Mesenchymal stem cell (in vitro differentiated cells and primary cell): ENCODE measurements at regions not wholly inside any gene's neighbourhood (a gene's known extent, or its start where the extent isn't known, plus 50 kb on each side); places are given as distances from the start of the nearest gene placed in this dataset.
A peak's percentile ranks its signal among the peaks of the same experiment; 100 is the strongest.

Experiments used
- DNase-seq: peaks from one replicate; pipeline ENCODE4 v3.0.0-alpha.2; 2013
- H2AFZ ChIP-seq: one replicate; pipeline ENCODE4 v1.6.1; 2013; ENCODE audit warnings: low read depth, mild to moderate bottlenecking, control low read depth, inconsistent platforms, low read length, moderate library complexity
- H2AK5ac ChIP-seq: 2 replicates; pipeline ENCODE4 v1.6.1; 2013; ENCODE audit warnings: low read length, moderate library complexity, mild to moderate bottlenecking, inconsistent platforms; ENCODE audit not compliant: severe bottlenecking
- H2BK120ac ChIP-seq: one replicate; pipeline ENCODE4 v1.6.1; 2013; ENCODE audit warnings: low read depth, mild to moderate bottlenecking, inconsistent platforms, low read length, moderate library complexity
- H2BK12ac ChIP-seq, 2 experiments: one replicate each; pipeline ENCODE4 v1.6.1; 2013; ENCODE audit warnings: inconsistent platforms in 2 of 2, low read length in 2 of 2, mild to moderate bottlenecking in 2 of 2, moderate library complexity in 2 of 2, control low read depth in 1 of 2
- H2BK15ac ChIP-seq: one replicate; pipeline ENCODE4 v1.6.1; 2013; ENCODE audit warnings: mild to moderate bottlenecking, low read depth, inconsistent platforms; ENCODE audit not compliant: poor library complexity, severe bottlenecking
- H2BK5ac ChIP-seq: 2 replicates; pipeline ENCODE4 v1.6.1; 2013; ENCODE audit warnings: low read depth, mild to moderate bottlenecking, low read length, control low read depth, inconsistent platforms; ENCODE audit not compliant: poor library complexity, severe bottlenecking
- H3K14ac ChIP-seq, 2 experiments: one replicate each; pipeline ENCODE4 v1.6.1; 2013; ENCODE audit warnings: inconsistent platforms in 2 of 2, low read length in 2 of 2, control low read depth in 1 of 2, mild to moderate bottlenecking in 1 of 2, moderate library complexity in 1 of 2
- H3K18ac ChIP-seq, 2 experiments: one replicate each; pipeline ENCODE4 v1.6.1; 2013; ENCODE audit warnings: inconsistent platforms in 2 of 2, low read length in 2 of 2, control low read depth in 1 of 2, low read depth in 1 of 2, mild to moderate bottlenecking in 1 of 2
- H3K23ac ChIP-seq, 2 experiments: one replicate each; pipeline ENCODE4 v1.6.1; 2013; ENCODE audit warnings: inconsistent platforms in 2 of 2, low read length in 2 of 2, mild to moderate bottlenecking in 2 of 2, moderate library complexity in 2 of 2, control low read depth in 1 of 2
- H3K27ac ChIP-seq: 2 replicates; pipeline ENCODE4 v1.5.1; 2013; ENCODE audit warnings: mild to moderate bottlenecking, moderate library complexity, low read length, control low read depth, inconsistent platforms; ENCODE audit not compliant: poor library complexity, severe bottlenecking
- H3K27me3 ChIP-seq, 2 experiments: 2 replicates each; pipeline versions ENCODE4 v1.6.1 to v1.7.0; 2013; ENCODE audit warnings: low read length in 2 of 2, mild to moderate bottlenecking in 2 of 2, moderate library complexity in 2 of 2, control low read depth in 1 of 2, inconsistent platforms in 1 of 2; ENCODE audit not compliant: control insufficient read depth in 1 of 2, insufficient read depth in 1 of 2
- H3K36me3 ChIP-seq, 2 experiments: 2 replicates each; pipeline versions ENCODE4 v1.6.1 to v1.7.0; 2013; ENCODE audit warnings: low read length in 2 of 2, control low read depth in 1 of 2, inconsistent platforms in 1 of 2, low read depth in 1 of 2, mild to moderate bottlenecking in 1 of 2; ENCODE audit not compliant: insufficient read depth in 2 of 2, control insufficient read depth in 1 of 2
- H3K4ac ChIP-seq, 2 experiments: one replicate each; pipeline ENCODE4 v1.6.1; 2013; ENCODE audit warnings: inconsistent platforms in 2 of 2, low read length in 2 of 2, mild to moderate bottlenecking in 2 of 2, moderate library complexity in 2 of 2, control low read depth in 1 of 2, low read depth in 1 of 2
- H3K4me1 ChIP-seq: 2 replicates; pipeline ENCODE4 v1.6.1; 2013; ENCODE audit warnings: low read depth, low read length, control low read depth; ENCODE audit not compliant: control insufficient read depth, insufficient read depth
- H3K4me2 ChIP-seq: 2 replicates; pipeline ENCODE4 v1.6.1; 2013; ENCODE audit warnings: low read length, mild to moderate bottlenecking, inconsistent platforms; ENCODE audit not compliant: poor library complexity, severe bottlenecking
- H3K4me3 ChIP-seq, 2 experiments: 2 replicates each; pipeline versions ENCODE4 v1.5.1 to v1.7.0; 2013; ENCODE audit warnings: low read length in 2 of 2, mild to moderate bottlenecking in 2 of 2, control low read depth in 1 of 2, low read depth in 1 of 2; ENCODE audit not compliant: insufficient read depth in 1 of 2
- H3K79me1 ChIP-seq: replicated peaks from 2 replicates; pipeline ENCODE4 v1.6.1; 2013; ENCODE audit warnings: mild to moderate bottlenecking, control low read depth, low read length, inconsistent platforms; ENCODE audit not compliant: poor library complexity, severe bottlenecking
- H3K9ac ChIP-seq: 2 replicates; pipeline ENCODE4 v1.7.0; 2013; ENCODE audit warnings: mild to moderate bottlenecking, low read length, moderate library complexity
- H3K9me3 ChIP-seq: 2 replicates; pipeline ENCODE4 v1.7.0; 2013; ENCODE audit warnings: mild to moderate bottlenecking, low read length; ENCODE audit not compliant: control insufficient read depth
- H4K8ac ChIP-seq: one replicate; pipeline ENCODE4 v1.6.1; 2013; ENCODE audit warnings: inconsistent platforms, mild to moderate bottlenecking, low read length, moderate library complexity
- H4K91ac ChIP-seq: one replicate; pipeline ENCODE4 v1.6.1; 2013; ENCODE audit warnings: mild to moderate bottlenecking, low read length, inconsistent platforms
- WGBS: methylation state at CpG from one replicate; pipeline ENCODE4 v1.1.7; 2013; ENCODE audit warnings: mixed read lengths; 5-methylcytosine and 5-hydroxymethylcytosine counted together

DNA sequence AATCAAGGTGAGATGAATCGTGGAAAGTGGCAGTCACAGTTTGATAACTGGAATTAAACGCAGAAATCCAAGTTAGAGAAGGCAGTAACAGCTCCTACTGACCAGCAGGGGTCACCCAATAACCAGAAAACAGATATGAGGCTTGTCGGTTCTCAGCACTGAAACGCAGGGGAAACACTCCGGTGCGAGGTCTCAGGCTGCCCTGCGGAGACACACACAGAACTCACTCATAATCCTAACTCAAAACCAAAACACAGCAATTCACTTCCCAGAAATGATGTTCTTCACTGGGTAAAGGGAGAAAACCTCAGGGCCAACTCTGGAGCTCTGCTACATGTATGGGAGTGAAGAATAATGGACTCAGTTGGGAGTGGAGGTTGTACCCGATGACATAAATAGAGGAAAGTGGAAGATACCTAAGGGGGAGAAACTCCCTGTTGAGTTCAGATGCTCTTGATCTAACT lies 384.4 kb downstream of the RAPGEF2 start:
- Histone ChIP-seq H3K9me3 (peaks cover 8% of the 10 kb centered on the region), H3K4me1 (no peaks in the 10 kb centered on the region), H3K27ac (no peak overlapping the region), H3K4ac (no peak overlapping the region), H4K8ac (no peak overlapping the region), H4K91ac (no peak overlapping the region), H3K23ac (no peak overlapping the region), H2BK12ac (no peak overlapping the region), H3K79me1 (no peaks in the 10 kb centered on the region), H3K9ac (peak overlapping the region; percentile 42), H3K4me3 (peak overlapping the region in 1 of 2 experiments; percentile 57), H2AK5ac (no peak overlapping the region), H3K36me3 (no peaks in the 10 kb centered on the region), H2BK5ac (no peak overlapping the region), H3K14ac (no peak overlapping the region), H3K4me2 (peak overlapping the region; percentile 24), H2BK120ac (no peak overlapping the region), H2BK15ac (no peak overlapping the region), H3K27me3 (peaks cover 0 to 6% of the 10 kb centered on the region in 2 experiments), H3K18ac (no peak overlapping the region), H2AFZ (no peak overlapping the region)
- 14% methylated on average over 8 of the region's 8 CpGs for WGBS
- peak; percentile 80 for DNase-seq

DNA sequence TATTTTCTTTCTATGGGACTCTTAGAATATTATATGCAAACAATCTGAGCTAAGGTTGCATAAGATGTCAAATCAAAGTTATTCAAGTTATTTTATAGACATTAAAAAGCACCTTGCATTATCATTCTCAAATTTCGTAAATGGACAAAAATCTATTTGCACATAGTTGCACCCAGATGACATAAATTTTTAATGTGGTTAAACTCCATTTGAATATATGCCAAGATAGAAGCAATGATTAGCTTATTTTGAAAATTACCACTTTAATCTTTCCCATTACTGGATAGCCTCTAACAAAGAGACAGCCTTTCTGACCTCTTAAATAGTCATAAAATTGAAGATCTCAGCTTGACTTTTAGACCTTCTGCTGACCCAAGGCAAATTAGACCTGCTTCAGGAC lies 386.8 kb downstream of the RAPGEF2 start:
- H2BK12ac ChIP-seq, result no peak overlapping the region
- no peak overlapping the region for H3K4me3 ChIP-seq
- H3K27ac ChIP-seq, result no peak overlapping the region
- H3K4ac ChIP-seq, result no peak overlapping the region
- H2AFZ ChIP-seq, result no peak overlapping the region
- no CpG with 5 or more reads among the region's 1 CpG for WGBS
- no peak overlapping the region for H2BK15ac ChIP-seq
- H4K91ac ChIP-seq, result no peak overlapping the region
- no peak overlapping the region for H3K18ac ChIP-seq
- H3K36me3 ChIP-seq, result no peaks in the 10 kb centered on the region
- H3K79me1 ChIP-seq, result no peaks in the 10 kb centered on the region
- H2BK120ac ChIP-seq, result no peak overlapping the region
- H3K23ac ChIP-seq, result no peak overlapping the region
- no peak overlapping the region for H2BK5ac ChIP-seq
- DNase-seq, result no peak
- H3K14ac ChIP-seq, result no peak overlapping the region
- no peaks in the 10 kb centered on the region for H3K4me1 ChIP-seq
- H3K27me3 ChIP-seq, result no peaks in the 10 kb centered on the region
- no peak overlapping the region for H3K9ac ChIP-seq
- no peak overlapping the region for H4K8ac ChIP-seq
- peaks cover 14% of the 10 kb centered on the region for H3K9me3 ChIP-seq
- no peak overlapping the region for H2AK5ac ChIP-seq
- H3K4me2 ChIP-seq, result no peak overlapping the region

DNA sequence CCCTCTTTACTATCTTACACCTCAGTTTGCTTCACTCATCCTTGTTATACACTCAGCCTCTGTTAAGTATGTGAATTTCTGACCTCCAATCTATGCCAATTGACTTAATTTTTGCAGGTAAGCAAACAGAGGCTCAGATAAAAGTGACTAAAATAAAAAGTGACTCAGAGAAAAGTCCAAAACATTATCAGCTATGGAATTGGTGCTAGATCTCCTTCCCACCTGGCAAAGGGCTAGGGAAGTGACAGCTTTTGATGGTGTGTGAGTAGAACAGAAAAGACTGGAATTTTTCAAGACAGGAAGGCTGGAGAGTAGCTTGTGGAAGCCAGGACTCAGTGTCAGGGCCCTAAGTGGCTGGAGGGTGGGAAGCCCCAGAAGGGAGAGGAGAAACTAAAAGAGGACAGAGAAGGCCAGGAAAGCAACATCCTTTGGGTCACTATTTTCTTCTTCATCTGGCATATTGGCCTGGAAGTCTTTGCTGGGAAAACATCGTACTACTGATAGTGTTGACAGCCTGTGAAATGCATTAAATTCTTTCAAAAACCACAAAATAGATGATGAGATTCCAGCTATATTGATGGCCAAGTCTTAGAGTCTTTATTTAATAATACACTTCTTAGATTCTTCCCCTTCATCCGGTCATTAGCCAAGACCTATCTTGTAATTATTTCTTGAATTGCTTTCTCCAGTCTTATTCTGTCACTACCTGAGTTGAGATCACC lies 392.8 kb downstream of the RAPGEF2 start:
- H2AFZ ChIP-seq, result no peak overlapping the region
- peaks cover 2% of the 10 kb centered on the region for H3K4me1 ChIP-seq
- H3K27me3 ChIP-seq, result no peaks in the 10 kb centered on the region
- no peak overlapping the region for H4K91ac ChIP-seq
- no peak overlapping the region for H3K4ac ChIP-seq
- no peak overlapping the region for H3K27ac ChIP-seq
- H2BK15ac ChIP-seq, result no peak overlapping the region
- H3K14ac ChIP-seq, result no peak overlapping the region
- no peak overlapping the region for H3K4me3 ChIP-seq
- no peak overlapping the region for H2BK12ac ChIP-seq
- no peak overlapping the region for H3K23ac ChIP-seq
- H3K4me2 ChIP-seq, result no peak overlapping the region
- no peaks in the 10 kb centered on the region for H3K36me3 ChIP-seq
- H3K9me3 ChIP-seq, result peaks cover 14% of the 10 kb centered on the region
- H2BK120ac ChIP-seq, result no peak overlapping the region
- H3K79me1 ChIP-seq, result no peaks in the 10 kb centered on the region
- WGBS, result 97% methylated on average over 1 of the region's 2 CpGs
- H3K18ac ChIP-seq, result no peak overlapping the region
- H2AK5ac ChIP-seq, result no peak overlapping the region
- H3K9ac ChIP-seq, result no peak overlapping the region
- H4K8ac ChIP-seq, result no peak overlapping the region
- no peak overlapping the region for H2BK5ac ChIP-seq
- DNase-seq, result no peak

DNA sequence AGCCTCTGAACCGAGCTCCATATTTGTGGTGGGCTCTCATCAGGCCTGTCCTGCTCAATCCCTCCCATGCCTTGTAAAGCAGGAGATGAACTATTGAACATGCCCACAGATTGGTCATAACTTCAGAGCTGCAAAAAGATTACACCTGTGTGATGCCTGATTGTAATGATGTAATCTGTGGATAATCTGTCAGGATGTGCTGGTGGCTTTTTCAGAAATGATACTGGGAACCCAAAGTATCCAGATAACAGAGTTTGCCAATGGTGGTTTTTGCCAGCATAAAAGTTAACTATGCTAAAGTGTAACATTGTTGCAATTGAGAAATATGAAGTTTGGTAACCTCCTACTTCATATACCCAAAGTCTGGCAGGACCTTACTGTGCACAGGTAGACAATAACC lies 393.4 kb downstream of the RAPGEF2 start:
- Histone ChIP-seq H2BK15ac (no peak overlapping the region), H2AK5ac (no peak overlapping the region), H3K9ac (no peak overlapping the region)

More for the DNA sequence above, 393.4 kb downstream of the RAPGEF2 start:
- H3K23ac ChIP-seq, result no peak overlapping the region
- no peak overlapping the region for H2AFZ ChIP-seq
- H3K18ac ChIP-seq, result no peak overlapping the region
- H3K4me2 ChIP-seq, result no peak overlapping the region
- H3K4ac ChIP-seq, result no peak overlapping the region
- peaks cover 2% of the 10 kb centered on the region for H3K4me1 ChIP-seq
- H3K27ac ChIP-seq, result no peak overlapping the region
- no peak overlapping the region for H2BK120ac ChIP-seq
- no peak overlapping the region for H2BK5ac ChIP-seq
- no peak overlapping the region for H3K4me3 ChIP-seq
- peaks cover 14% of the 10 kb centered on the region for H3K9me3 ChIP-seq
- H3K79me1 ChIP-seq, result no peaks in the 10 kb centered on the region
- no peaks in the 10 kb centered on the region for H3K27me3 ChIP-seq
- no peak for DNase-seq
- H3K14ac ChIP-seq, result no peak overlapping the region
- H4K8ac ChIP-seq, result no peak overlapping the region
- no peak overlapping the region for H4K91ac ChIP-seq
- no peaks in the 10 kb centered on the region for H3K36me3 ChIP-seq
- H2BK12ac ChIP-seq, result no peak overlapping the region
- 90% methylated on average over 1 of the region's 1 CpG for WGBS
